Mesendoderm (in vitro differentiated cells): ENCODE measurements at regions not wholly inside any gene's neighbourhood (a gene's known extent, or its start where the extent isn't known, plus 50 kb on each side); places are given as distances from the start of the nearest gene placed in this dataset.
A peak's percentile ranks its signal among the peaks of the same experiment; 100 is the strongest.

Experiments used
- DNase-seq: peaks from one replicate; pipeline ENCODE4 v3.0.0; 2013
- H2AK5ac ChIP-seq: 2 replicates; pipeline ENCODE4 v1.6.1; 2013; ENCODE audit warnings: low read length, inconsistent platforms
- H2BK120ac ChIP-seq: 2 replicates; pipeline ENCODE4 v1.6.1; 2013; ENCODE audit warnings: low read depth, mild to moderate bottlenecking, low read length, moderate library complexity, mixed read lengths
- H2BK15ac ChIP-seq: replicated peaks from 2 replicates; pipeline ENCODE4 v1.6.1; 2013; ENCODE audit warnings: low read depth, mild to moderate bottlenecking, moderate library complexity
- H2BK5ac ChIP-seq: 2 replicates; pipeline ENCODE4 v1.6.1; 2013; ENCODE audit warnings: low read length, inconsistent platforms
- H3K18ac ChIP-seq: 2 replicates; pipeline ENCODE4 v1.6.1; 2013; ENCODE audit warnings: mild to moderate bottlenecking, low read length, mixed read lengths
- H3K23ac ChIP-seq: one replicate; pipeline ENCODE4 v1.6.1; 2013; ENCODE audit warnings: low read length
- H3K27ac ChIP-seq: 2 replicates; pipeline ENCODE4 v1.5.1; 2013; ENCODE audit warnings: low read depth, mild to moderate bottlenecking, inconsistent platforms, low read length, moderate library complexity
- H3K27me3 ChIP-seq: 2 replicates; pipeline ENCODE4 v1.6.1; 2013; ENCODE audit warnings: low read length, control low read depth, mild to moderate bottlenecking, inconsistent platforms; ENCODE audit not compliant: insufficient read depth, poor library complexity
- H3K36me3 ChIP-seq: 2 replicates; pipeline ENCODE4 v1.6.1; 2013; ENCODE audit warnings: low read length, inconsistent platforms; ENCODE audit not compliant: control insufficient read depth, insufficient read depth
- H3K4ac ChIP-seq: one replicate; pipeline ENCODE4 v1.6.1; 2013; ENCODE audit warnings: low read depth, mild to moderate bottlenecking, low read length, moderate library complexity
- H3K4me1 ChIP-seq: 2 replicates; pipeline ENCODE4 v1.6.1; 2013; ENCODE audit warnings: low read depth, low read length, inconsistent platforms; ENCODE audit not compliant: control insufficient read depth
- H3K4me2 ChIP-seq: 2 replicates; pipeline ENCODE4 v1.6.1; 2013; ENCODE audit warnings: low read length
- H3K4me3 ChIP-seq: 2 replicates; pipeline ENCODE4 v1.5.1; 2013; ENCODE audit warnings: mild to moderate bottlenecking, low read length
- H3K56ac ChIP-seq: one replicate; pipeline ENCODE4 v1.6.1; 2013; ENCODE audit warnings: low read length
- H3K79me1 ChIP-seq: 2 replicates; pipeline ENCODE4 v1.6.1; 2013; ENCODE audit warnings: low read length, inconsistent platforms
- H3K79me2 ChIP-seq: 2 replicates; pipeline ENCODE4 v1.6.1; 2013; ENCODE audit warnings: mild to moderate bottlenecking, low read length; ENCODE audit not compliant: control insufficient read depth, insufficient read depth
- H3K9ac ChIP-seq: 2 replicates; pipeline ENCODE4 v1.6.1; 2013; ENCODE audit warnings: low read length, inconsistent platforms
- H4K5ac ChIP-seq: one replicate; pipeline ENCODE4 v1.6.1; 2013; ENCODE audit warnings: low read length
- H4K8ac ChIP-seq: one replicate; pipeline ENCODE4 v1.6.1; 2013; ENCODE audit warnings: low read depth, mild to moderate bottlenecking, control low read depth, low read length, moderate library complexity
- WGBS: extraction: QIAGEN DNeasy Blood & Tissue Kit; methylation state at CpG from one replicate; pipeline ENCODE4 v1.1.7; 2013; ENCODE audit warnings: low lambda C conversion rate, missing lambda C conversion rate; ENCODE audit not compliant: insufficient coverage; ENCODE audit errors: extremely low coverage; 5-methylcytosine and 5-hydroxymethylcytosine counted together

DNA sequence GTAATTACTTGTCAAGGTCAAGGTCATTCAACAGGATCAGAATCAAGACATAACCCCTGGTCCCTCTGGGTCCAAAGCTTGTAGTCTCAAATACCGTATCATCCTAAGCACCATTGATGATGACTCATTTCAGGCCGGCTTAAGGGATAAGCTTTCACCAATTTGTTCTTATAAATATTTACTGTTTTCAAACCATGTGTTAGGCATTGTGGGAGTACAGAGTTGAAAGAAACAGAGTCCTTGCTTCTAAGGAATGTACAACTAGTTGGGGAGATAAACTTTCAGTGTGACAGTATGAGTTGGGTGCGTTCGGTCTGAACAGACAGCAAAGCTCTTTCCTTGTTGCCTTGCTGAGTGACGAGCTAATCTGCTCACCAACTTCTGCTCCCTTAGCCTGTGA lies 183.5 kb upstream of the MAF start:
- H3K56ac ChIP-seq, result no peak overlapping the region
- no peaks in the 10 kb centered on the region for H3K4me1 ChIP-seq
- H3K79me2 ChIP-seq, result no peaks in the 10 kb centered on the region
- H2BK120ac ChIP-seq, result no peak overlapping the region
- no peaks in the 10 kb centered on the region for H3K27me3 ChIP-seq
- H3K79me1 ChIP-seq, result no peaks in the 10 kb centered on the region
- no peak overlapping the region for H4K5ac ChIP-seq
- no peak overlapping the region for H2AK5ac ChIP-seq
- no peak overlapping the region for H3K4me2 ChIP-seq
- no peak for DNase-seq
- no peak overlapping the region for H2BK5ac ChIP-seq
- no peak overlapping the region for H3K4me3 ChIP-seq
- H3K36me3 ChIP-seq, result no peaks in the 10 kb centered on the region
- no peak overlapping the region for H3K27ac ChIP-seq
- no CpG with 5 or more reads among the region's 5 CpGs for WGBS
- H3K4ac ChIP-seq, result no peak overlapping the region
- H3K18ac ChIP-seq, result no peak overlapping the region
- H3K9ac ChIP-seq, result no peak overlapping the region
- H4K8ac ChIP-seq, result no peak overlapping the region
- no peak overlapping the region for H2BK15ac ChIP-seq
- no peak overlapping the region for H3K23ac ChIP-seq

GRCh38 chr16:79777679-79778078 lies 177.1 kb upstream of the MAF start:
- no peak overlapping the region for H2BK15ac ChIP-seq
- H3K4ac ChIP-seq, result no peak overlapping the region
- no peak overlapping the region for H3K56ac ChIP-seq
- no peak overlapping the region for H2BK5ac ChIP-seq
- H4K5ac ChIP-seq, result no peak overlapping the region
- H3K36me3 ChIP-seq, result no peaks in the 10 kb centered on the region
- no peak overlapping the region for H4K8ac ChIP-seq
- no peak for DNase-seq
- no peak overlapping the region for H3K4me3 ChIP-seq
- H3K23ac ChIP-seq, result no peak overlapping the region
- no peak overlapping the region for H3K4me2 ChIP-seq
- H2BK120ac ChIP-seq, result no peak overlapping the region
- H3K18ac ChIP-seq, result no peak overlapping the region
- H3K27me3 ChIP-seq, result no peaks in the 10 kb centered on the region
- H2AK5ac ChIP-seq, result no peak overlapping the region
- H3K79me2 ChIP-seq, result no peaks in the 10 kb centered on the region
- H3K79me1 ChIP-seq, result no peaks in the 10 kb centered on the region
- no peaks in the 10 kb centered on the region for H3K4me1 ChIP-seq
- H3K9ac ChIP-seq, result no peak overlapping the region
- no peak overlapping the region for H3K27ac ChIP-seq

GRCh38 chr16:79776243-79776847 lies 175.8 kb upstream of the MAF start:
- Histone ChIP-seq H3K79me2 (no peaks in the 10 kb centered on the region), H2BK5ac (no peak overlapping the region), H3K23ac (no peak overlapping the region), H2AK5ac (no peak overlapping the region), H3K4me2 (no peak overlapping the region), H2BK120ac (no peak overlapping the region), H4K8ac (no peak overlapping the region), H3K79me1 (no peaks in the 10 kb centered on the region), H3K4ac (no peak overlapping the region), H4K5ac (no peak overlapping the region), H3K27me3 (no peaks in the 10 kb centered on the region), H2BK15ac (no peak overlapping the region), H3K9ac (no peak overlapping the region), H3K56ac (no peak overlapping the region), H3K18ac (no peak overlapping the region), H3K4me3 (no peak overlapping the region), H3K4me1 (no peaks in the 10 kb centered on the region), H3K36me3 (no peaks in the 10 kb centered on the region), H3K27ac (no peak overlapping the region)
- DNase-seq, result peak; percentile 52
- no CpG with 5 or more reads among the region's 4 CpGs for WGBS

DNA sequence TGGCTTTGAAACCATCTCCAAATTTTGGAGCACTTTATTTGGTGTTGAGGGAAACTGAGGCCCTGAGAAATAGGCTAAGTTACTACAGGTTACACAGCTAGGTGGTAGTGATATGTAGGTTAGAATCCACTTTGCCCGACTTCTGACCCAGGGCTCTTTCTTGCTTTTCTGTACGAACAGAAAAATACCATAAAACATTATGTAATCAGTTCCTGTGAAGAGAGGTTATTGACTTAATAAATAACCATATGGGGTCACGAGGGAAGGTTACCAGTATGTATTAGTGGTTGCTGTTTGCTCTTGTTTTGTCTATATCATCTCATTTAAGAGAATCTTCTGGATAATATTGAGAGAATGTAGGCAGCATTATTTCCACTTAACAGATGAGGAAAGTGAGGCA lies 172.2 kb upstream of the MAF start:
- Histone ChIP-seq H3K36me3 (no peaks in the 10 kb centered on the region), H3K18ac (no peak overlapping the region), H3K23ac (no peak overlapping the region), H3K79me1 (no peaks in the 10 kb centered on the region), H3K4ac (no peak overlapping the region), H4K8ac (no peak overlapping the region), H2BK120ac (no peak overlapping the region), H2BK15ac (no peak overlapping the region), H2AK5ac (no peak overlapping the region), H3K9ac (no peak overlapping the region), H3K27me3 (no peaks in the 10 kb centered on the region), H3K27ac (no peak overlapping the region), H2BK5ac (no peak overlapping the region), H3K79me2 (no peaks in the 10 kb centered on the region), H3K4me1 (no peaks in the 10 kb centered on the region), H3K4me3 (no peak overlapping the region), H3K56ac (no peak overlapping the region), H3K4me2 (no peak overlapping the region), H4K5ac (no peak overlapping the region)
- WGBS, result no CpG with 5 or more reads among the region's 3 CpGs
- DNase-seq, result no peak

- no peaks in the 10 kb centered on the region for H3K36me3 ChIP-seq
- no peak overlapping the region for H2BK5ac ChIP-seq
- no peak overlapping the region for H2BK15ac ChIP-seq
- no peak overlapping the region for H3K4me2 ChIP-seq
- no peak overlapping the region for H3K9ac ChIP-seq
- no peaks in the 10 kb centered on the region for H3K4me1 ChIP-seq
- no peak overlapping the region for H3K27ac ChIP-seq
- no peak overlapping the region for H3K56ac ChIP-seq
- H3K27me3 ChIP-seq, result no peaks in the 10 kb centered on the region
- no peak overlapping the region for H2BK120ac ChIP-seq
- no CpG with 5 or more reads among the region's 4 CpGs for WGBS
- H3K18ac ChIP-seq, result no peak overlapping the region
- DNase-seq, result no peak
- no peak overlapping the region for H3K4ac ChIP-seq
- no peak overlapping the region for H4K5ac ChIP-seq
- no peak overlapping the region for H2AK5ac ChIP-seq
- no peaks in the 10 kb centered on the region for H3K79me2 ChIP-seq
- no peaks in the 10 kb centered on the region for H3K79me1 ChIP-seq
- no peak overlapping the region for H3K4me3 ChIP-seq
- H3K23ac ChIP-seq, result no peak overlapping the region
- no peak overlapping the region for H4K8ac ChIP-seq
These were observed 171.5 kb upstream of the MAF start for GRCh38 chr16:79772048-79772447.
